ENCODE measurements at regions not wholly inside any gene's neighbourhood (a gene's known extent, or its start where the extent isn't known, plus 50 kb on each side); places are given as distances from the start of the nearest gene placed in this dataset.
"Not testable (repeated sequence)": the region's sequence is repeated elsewhere in the genome, so short reads cannot be mapped to it uniquely, and the experiment has no call there.

DNA sequence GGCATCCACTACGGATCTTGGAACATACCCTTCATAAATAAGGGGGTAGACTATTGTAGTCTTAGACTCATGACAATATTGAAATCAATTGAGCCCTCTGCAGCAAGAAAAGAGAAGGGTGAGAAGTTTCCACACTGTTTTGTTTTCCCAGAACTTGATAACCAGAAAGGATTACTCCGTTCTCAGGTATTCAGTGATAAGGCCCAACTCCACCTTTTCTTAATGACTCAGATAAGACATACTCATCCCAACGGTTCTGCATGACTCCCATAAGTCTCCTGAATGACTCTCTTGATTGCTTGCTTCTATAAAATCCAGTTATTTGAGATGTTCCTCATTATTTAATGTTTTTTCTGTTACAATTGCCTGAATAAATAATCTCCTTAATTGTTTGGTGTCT, 111.7 kb downstream of the PABPC4L start:
- H3K36me3 Mint-ChIP-seq (ENCODE audit: low read depth, unreplicated experiment), result no peaks in the 10 kb centered on the region
- Histone ChIP-seq H3K4me2 (ENCODE audit: low read length) (no peak overlapping the region), H3K79me2 (ENCODE audit: insufficient read depth, low read length) (no peaks in the 10 kb centered on the region), H3K9ac (ENCODE audit: low read length) (no peak overlapping the region), H3K36me3 (ENCODE audit: insufficient read depth, low read length) (no peaks in the 10 kb centered on the region), H3K27me3 (ENCODE audit: insufficient read depth, low read length) (no peaks in the 10 kb centered on the region), H3K4me3 (ENCODE audit: insufficient read depth, low read depth, low read length) (no peak overlapping the region), H3K4me1 (ENCODE audit: insufficient read depth, low read length) (no peaks in the 10 kb centered on the region), H3K9me3 (ENCODE audit: insufficient read depth, low read depth, low read length) (no peaks in the 10 kb centered on the region), H4K20me1 (ENCODE audit: insufficient read depth, low read length) (no peaks in the 10 kb centered on the region), H3K27ac (ENCODE audit: low read depth, low read length) (no peak overlapping the region), H2AFZ (ENCODE audit: low read depth, low read length) (no peak overlapping the region)
- FAIRE-seq (no peak), DNase-seq (ENCODE audit: low read depth) (peak; percentile 1)
- H3K9me3 Mint-ChIP-seq (ENCODE audit: unreplicated experiment), result no peaks in the 10 kb centered on the region
- H3K4me3 Mint-ChIP-seq (ENCODE audit: unreplicated experiment), result no peak overlapping the region
- no peak overlapping the region for H3K27ac Mint-ChIP-seq (ENCODE audit: unreplicated experiment)
- no peaks in the 10 kb centered on the region for H3K27me3 Mint-ChIP-seq (ENCODE audit: low read depth, unreplicated experiment)
- TF ChIP-seq EZH2 (IDR thresholded peaks at IDR 0.05; ENCODE audit: insufficient read depth, low read length), result no peak
- TF ChIP-seq, protein P1, sequence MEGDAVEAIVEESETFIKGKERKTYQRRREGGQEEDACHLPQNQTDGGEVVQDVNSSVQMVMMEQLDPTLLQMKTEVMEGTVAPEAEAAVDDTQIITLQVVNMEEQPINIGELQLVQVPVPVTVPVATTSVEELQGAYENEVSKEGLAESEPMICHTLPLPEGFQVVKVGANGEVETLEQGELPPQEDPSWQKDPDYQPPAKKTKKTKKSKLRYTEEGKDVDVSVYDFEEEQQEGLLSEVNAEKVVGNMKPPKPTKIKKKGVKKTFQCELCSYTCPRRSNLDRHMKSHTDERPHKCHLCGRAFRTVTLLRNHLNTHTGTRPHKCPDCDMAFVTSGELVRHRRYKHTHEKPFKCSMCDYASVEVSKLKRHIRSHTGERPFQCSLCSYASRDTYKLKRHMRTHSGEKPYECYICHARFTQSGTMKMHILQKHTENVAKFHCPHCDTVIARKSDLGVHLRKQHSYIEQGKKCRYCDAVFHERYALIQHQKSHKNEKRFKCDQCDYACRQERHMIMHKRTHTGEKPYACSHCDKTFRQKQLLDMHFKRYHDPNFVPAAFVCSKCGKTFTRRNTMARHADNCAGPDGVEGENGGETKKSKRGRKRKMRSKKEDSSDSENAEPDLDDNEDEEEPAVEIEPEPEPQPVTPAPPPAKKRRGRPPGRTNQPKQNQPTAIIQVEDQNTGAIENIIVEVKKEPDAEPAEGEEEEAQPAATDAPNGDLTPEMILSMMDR (IDR thresholded peaks at IDR 0.05; ENCODE audit: insufficient read depth, low read depth, low read length), result no peak
- H3K4me1 Mint-ChIP-seq (ENCODE audit: low read depth, unreplicated experiment), result no peaks in the 10 kb centered on the region

DNA sequence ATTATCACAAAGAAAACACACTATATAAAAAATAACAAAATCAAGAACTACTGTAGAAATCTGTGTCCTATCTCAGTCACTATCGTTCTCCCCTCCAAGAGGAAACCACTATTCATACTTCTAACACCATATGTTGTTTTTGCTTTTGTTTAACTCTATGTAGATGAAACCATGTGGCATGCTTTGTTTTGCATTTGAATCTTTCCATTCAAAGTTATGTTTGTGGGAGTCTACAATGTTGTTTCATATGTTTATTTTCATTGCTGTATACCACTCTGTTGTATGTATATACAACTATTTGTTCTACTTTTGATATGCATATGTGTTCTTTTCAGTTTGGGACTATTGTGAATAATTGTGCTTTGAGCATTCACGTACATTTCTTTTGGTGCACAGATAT, 116.1 kb downstream of the PABPC4L start:
- H3K4me1 Mint-ChIP-seq (ENCODE audit: low read depth, unreplicated experiment), result no peaks in the 10 kb centered on the region
- no peak overlapping the region for H3K4me3 Mint-ChIP-seq (ENCODE audit: unreplicated experiment)
- FAIRE-seq, result no peak
- H3K4me1 ChIP-seq (ENCODE audit: insufficient read depth, low read length), result no peaks in the 10 kb centered on the region
- TF ChIP-seq EZH2 (IDR thresholded peaks at IDR 0.05; ENCODE audit: insufficient read depth, low read length), result no peak
- TF ChIP-seq, protein P1 (IDR thresholded peaks at IDR 0.05; ENCODE audit: insufficient read depth, low read depth, low read length), result no peak
- no peaks in the 10 kb centered on the region for H3K79me2 ChIP-seq (ENCODE audit: insufficient read depth, low read length)
- H3K27me3 ChIP-seq (ENCODE audit: insufficient read depth, low read length), result no peaks in the 10 kb centered on the region
- H3K4me3 ChIP-seq (ENCODE audit: insufficient read depth, low read depth, low read length), result no peak overlapping the region
- H3K36me3 Mint-ChIP-seq (ENCODE audit: low read depth, unreplicated experiment), result no peaks in the 10 kb centered on the region
- H4K20me1 ChIP-seq (ENCODE audit: insufficient read depth, low read length), result no peaks in the 10 kb centered on the region
- no peaks in the 10 kb centered on the region for H3K36me3 ChIP-seq (ENCODE audit: insufficient read depth, low read length)
- no peaks in the 10 kb centered on the region for H3K9me3 ChIP-seq (ENCODE audit: insufficient read depth, low read depth, low read length)
- no peaks in the 10 kb centered on the region for H3K27me3 Mint-ChIP-seq (ENCODE audit: low read depth, unreplicated experiment)
- H3K9ac ChIP-seq (ENCODE audit: low read length), result no peak overlapping the region
- H3K9me3 Mint-ChIP-seq (ENCODE audit: unreplicated experiment), result no peaks in the 10 kb centered on the region
- no peak overlapping the region for H2AFZ ChIP-seq (ENCODE audit: low read depth, low read length)
- no peak overlapping the region for H3K27ac ChIP-seq (ENCODE audit: low read depth, low read length)
- H3K4me2 ChIP-seq (ENCODE audit: low read length), result no peak overlapping the region
- DNase-seq (ENCODE audit: low read depth), result no peak
- H3K27ac Mint-ChIP-seq (ENCODE audit: unreplicated experiment), result no peak overlapping the region

GRCh38 chr4:134079085-134079484, 122.5 kb downstream of the PABPC4L start:
- not testable (repeated sequence) for H3K9ac ChIP-seq (ENCODE audit: low read length); H3K4me1 Mint-ChIP-seq (ENCODE audit: low read depth, unreplicated experiment); FAIRE-seq; H3K27ac ChIP-seq (ENCODE audit: low read depth, low read length); H3K9me3 ChIP-seq (ENCODE audit: insufficient read depth, low read depth, low read length); H3K79me2 ChIP-seq (ENCODE audit: insufficient read depth, low read length); H3K4me3 ChIP-seq (ENCODE audit: insufficient read depth, low read depth, low read length); H3K27me3 ChIP-seq (ENCODE audit: insufficient read depth, low read length); H4K20me1 ChIP-seq (ENCODE audit: insufficient read depth, low read length); H3K27me3 Mint-ChIP-seq (ENCODE audit: low read depth, unreplicated experiment); H2AFZ ChIP-seq (ENCODE audit: low read depth, low read length); H3K4me1 ChIP-seq (ENCODE audit: insufficient read depth, low read length); H3K36me3 Mint-ChIP-seq (ENCODE audit: low read depth, unreplicated experiment); H3K36me3 ChIP-seq (ENCODE audit: insufficient read depth, low read length); H3K4me3 Mint-ChIP-seq (ENCODE audit: unreplicated experiment); H3K27ac Mint-ChIP-seq (ENCODE audit: unreplicated experiment); DNase-seq (ENCODE audit: low read depth); H3K4me2 ChIP-seq (ENCODE audit: low read length); H3K9me3 Mint-ChIP-seq (ENCODE audit: unreplicated experiment)
